Right lobe of liver (tissue), 4 donors: ENCODE measurements at regions not wholly inside any gene's neighbourhood (a gene's known extent, or its start where the extent isn't known, plus 50 kb on each side); places are given as distances from the start of the nearest gene placed in this dataset.

Experiments
- CTCF ChIP-seq, 4 donors: fragments of 200-600 bp in 3 of 4; fragments of 450-650 bp in 1 of 4; IDR thresholded peaks; one replicate each; pipeline versions ENCODE4 v1.5.1 to v1.8.0; 2016 to 2022; ENCODE audit warnings: antibody characterized with exemption in 4 of 4, mild to moderate bottlenecking in 2 of 4
- POLR2A ChIP-seq: fragments of 450-650 bp; IDR thresholded peaks from one replicate; pipeline ENCODE4 v1.6.1; 2017; ENCODE audit warnings: antibody characterized with exemption, mild to moderate bottlenecking
- donor health status: DM: no; HTN: no; CAD: no.
- donor health status: DM: no; HTN: no; CAD: no.
- donor health status: DM: no; HTN: yes; CAD: no.

GRCh38 chr12:67451206-67451605, 182.0 kb downstream of the CAND1 start:
- no peak for TF ChIP-seq CTCF (IDR thresholded peaks at IDR 0.05)
- no peak for TF ChIP-seq POLR2A
